Omental fat pad (tissue), 3 donors: ENCODE measurements at regions not wholly inside any gene's neighbourhood (a gene's known extent, or its start where the extent isn't known, plus 50 kb on each side); places are given as distances from the start of the nearest gene placed in this dataset.

ENCODE experiments used
- ATAC-seq: fragments of 150-250 bp; one replicate; pipeline ENCODE4 v1.9.1; 2016; ENCODE audit warnings: mild to moderate bottlenecking, moderate library complexity; ENCODE audit not compliant: low FRiP score
- DNase-seq: peaks from one replicate; pipeline ENCODE4 v3.0.0-alpha.2; 2019; ENCODE audit warnings: low spot score
- CTCF ChIP-seq, 3 donors: fragments of 450-650 bp; IDR thresholded peaks; one replicate each; pipeline ENCODE4 v1.5.1; 2016 to 2017; ENCODE audit warnings: antibody characterized with exemption in 3 of 3, mild to moderate bottlenecking in 3 of 3, moderate library complexity in 2 of 3

- DNase-seq = no peak
- TF ChIP-seq CTCF (IDR thresholded peaks at IDR 0.05) = no peak
- no peak for ATAC-seq
Observed at GRCh38 chr12:65546528-65546927, 268.0 kb downstream of the MSRB3 start.

GRCh38 chr12:65556676-65557437 lies 267.4 kb upstream of the HMGA2 start:
- peak; percentile 41 for DNase-seq
- peak; percentile 70 for ATAC-seq
- peak in 2 of 3 donors; percentile 64 to 79 for TF ChIP-seq CTCF (IDR thresholded peaks at IDR 0.05)

- DNase-seq = no peak
- TF ChIP-seq CTCF (IDR thresholded peaks at IDR 0.05) = no peak
- no peak for ATAC-seq
Observed at GRCh38 chr12:65557438-65558181, 266.7 kb upstream of the HMGA2 start.

GRCh38 chr12:65560286-65560685 lies 264.0 kb upstream of the HMGA2 start:
- DNase-seq (no peak), ATAC-seq (no peak)
- TF ChIP-seq CTCF (IDR thresholded peaks at IDR 0.05) = no peak

- no peak for TF ChIP-seq CTCF (IDR thresholded peaks at IDR 0.05)
- DNase-seq (no peak), ATAC-seq (no peak)
Observed at GRCh38 chr12:65561798-65562382, 262.4 kb upstream of the HMGA2 start.

GRCh38 chr12:65565601-65566560 lies 258.4 kb upstream of the HMGA2 start:
- ATAC-seq (no peak), DNase-seq (no peak)
- no peak for TF ChIP-seq CTCF (IDR thresholded peaks at IDR 0.05)
